Dedifferentiated amniotic fluid mesenchymal stem cell (primary cell): ENCODE measurements at regions not wholly inside any gene's neighbourhood (a gene's known extent, or its start where the extent isn't known, plus 50 kb on each side); places are given as distances from the start of the nearest gene placed in this dataset.

Experiments
- DNase-seq: peaks from one replicate; pipeline ENCODE4 v3.0.0-alpha.2; 2016; ENCODE audit errors: extremely low spot score

DNA sequence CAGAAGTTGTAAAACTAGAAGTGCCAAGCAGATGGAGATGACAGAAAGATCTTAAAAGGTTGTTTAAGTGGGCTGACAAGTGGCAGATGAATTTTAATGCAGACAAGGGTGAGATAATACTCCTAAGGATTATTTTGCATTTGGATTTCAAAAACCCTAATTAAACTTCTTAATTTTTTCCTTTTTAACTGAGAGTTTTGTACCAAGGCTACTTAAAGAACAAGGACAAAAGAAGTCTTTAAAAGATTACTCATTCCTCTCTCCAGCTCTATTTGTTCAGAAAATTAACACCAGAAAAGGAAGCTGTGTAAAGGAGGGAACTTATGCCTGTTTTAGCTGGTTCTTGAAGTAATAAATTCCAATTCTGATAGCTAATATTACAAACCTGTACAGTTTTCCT is 275.4 kb downstream of the ETNK1 start:
- DNase-seq, result no peak

DNA sequence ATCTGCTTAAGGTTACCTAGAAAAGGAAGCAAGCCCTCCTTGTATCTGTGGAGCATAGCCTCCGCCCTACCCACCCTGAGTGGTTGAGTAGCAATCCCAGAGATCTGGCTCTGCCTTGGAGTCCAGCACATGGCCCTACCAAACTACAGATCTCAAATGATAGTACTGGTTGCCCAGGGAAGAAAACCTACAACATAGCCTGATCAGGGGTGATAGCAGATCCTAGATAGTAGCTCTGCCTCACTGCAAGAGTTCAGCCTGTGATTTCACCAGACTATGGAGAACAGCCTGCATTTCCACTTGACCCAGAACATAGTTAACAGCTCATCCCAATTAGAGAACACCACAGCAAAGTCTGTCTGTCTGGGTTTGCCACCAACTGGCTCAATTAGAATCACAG is 279.5 kb downstream of the ETNK1 start:
- no peak for DNase-seq

DNA sequence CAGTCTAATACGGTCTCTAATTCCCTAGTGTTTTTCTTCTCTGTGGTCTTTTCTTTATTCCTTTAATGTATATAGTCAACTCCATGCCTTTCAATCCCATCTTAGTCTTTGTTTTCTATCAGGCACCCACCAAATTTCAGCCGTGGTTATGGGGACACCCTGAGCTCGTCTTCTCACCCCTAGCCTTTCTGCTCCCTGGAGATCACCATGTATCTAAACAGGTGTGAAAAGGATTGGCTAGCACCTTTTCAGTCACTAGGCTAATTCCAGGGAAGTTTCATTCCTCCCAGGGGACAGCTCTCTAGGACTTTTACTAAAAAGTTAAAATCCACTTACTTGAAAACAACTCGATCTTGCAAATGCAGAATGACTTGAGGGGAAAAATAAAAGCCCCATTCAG is 291.3 kb downstream of the ETNK1 start:
- DNase-seq, result no peak

GRCh38 chr12:22916815-22917214 is 291.8 kb downstream of the ETNK1 start:
- DNase-seq, result no peak

GRCh38 chr12:22919883-22920282 is 294.9 kb downstream of the ETNK1 start:
- DNase-seq, result no peak

GRCh38 chr12:22923768-22924167 is 298.8 kb downstream of the ETNK1 start:
- no peak for DNase-seq

- no peak for DNase-seq
Measured at GRCh38 chr12:22924391-22924790, 299.4 kb downstream of the ETNK1 start.

DNA sequence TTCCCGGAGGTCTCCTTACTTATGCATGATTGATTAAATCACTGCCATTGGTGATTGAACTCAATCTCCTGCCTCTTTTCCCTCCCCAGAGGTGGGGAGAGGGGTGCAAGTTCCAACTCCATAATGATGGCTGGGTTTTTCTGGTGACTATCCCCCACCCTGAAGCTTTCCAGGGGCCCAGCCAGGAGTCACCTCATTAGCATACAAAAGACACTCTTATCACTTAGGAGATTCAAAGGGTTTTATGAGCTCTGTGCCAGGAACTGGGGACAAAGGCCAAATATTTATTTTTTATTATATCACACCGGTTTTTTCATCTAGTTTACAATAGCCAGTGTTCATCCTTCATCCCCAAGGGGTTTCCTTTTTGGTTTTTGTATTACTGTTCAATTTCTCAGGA is 300.7 kb downstream of the ETNK1 start:
- DNase-seq, result no peak

DNA sequence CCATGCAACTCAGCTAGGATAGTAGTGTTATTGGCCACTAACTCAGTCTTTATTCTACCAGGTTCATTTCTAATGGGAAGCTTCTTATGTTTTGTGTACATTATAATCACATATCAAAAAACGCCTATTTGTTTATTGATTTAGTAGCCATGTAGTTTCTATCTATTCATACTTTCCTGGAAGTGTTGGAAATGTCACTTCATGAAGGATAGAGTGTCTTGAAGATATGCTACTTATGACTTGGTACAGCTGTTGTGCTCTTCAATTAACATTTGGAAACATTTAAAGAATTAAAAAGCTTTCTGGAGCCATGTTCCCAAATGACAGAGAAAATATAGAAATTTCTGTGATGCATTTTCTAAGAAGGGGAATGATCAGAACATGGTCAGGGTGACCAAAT is 307.5 kb downstream of the ETNK1 start:
- DNase-seq, result no peak

GRCh38 chr12:22935090-22935489 is 310.1 kb downstream of the ETNK1 start:
- no peak for DNase-seq

- no peak for DNase-seq
Measured at GRCh38 chr12:22935501-22935900, 310.5 kb downstream of the ETNK1 start.

DNA sequence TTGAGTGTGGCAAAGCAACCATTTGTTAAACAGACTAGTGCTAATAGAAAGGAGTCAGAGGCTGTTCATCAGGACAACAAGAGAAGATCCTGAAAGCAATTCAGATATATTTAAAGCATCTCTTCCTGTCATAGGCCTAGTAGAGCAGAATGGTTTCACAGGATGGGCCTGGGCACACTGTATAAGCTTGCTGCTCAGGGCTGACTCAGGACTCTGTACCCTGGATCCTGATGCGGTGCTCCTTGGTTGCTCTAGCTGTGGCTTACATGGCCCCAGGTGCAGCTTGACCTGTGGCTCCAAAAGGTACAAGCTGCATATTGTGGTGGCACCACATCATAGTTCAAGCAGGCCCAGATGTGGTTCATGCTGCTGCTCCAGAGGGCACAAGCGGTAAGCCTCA is 313.4 kb downstream of the ETNK1 start:
- DNase-seq, result no peak

DNA sequence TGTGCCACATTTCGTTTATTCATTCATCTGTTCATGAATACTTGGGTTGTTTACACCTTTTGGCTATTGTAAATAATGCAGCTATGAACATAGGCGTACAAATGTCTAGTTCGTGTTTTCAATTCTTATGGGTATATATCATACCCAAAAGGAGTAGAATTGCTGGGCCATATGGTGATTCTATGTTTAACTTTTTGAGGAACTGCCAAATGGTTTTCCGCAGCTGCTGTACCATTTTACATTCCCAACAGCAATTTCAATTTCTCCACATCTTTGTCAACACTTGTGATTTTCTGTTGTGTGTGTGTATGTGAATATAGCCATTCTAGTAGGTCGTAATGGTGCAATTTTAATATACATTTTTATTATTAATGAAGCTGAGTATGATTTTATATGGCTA is 326.2 kb downstream of the ETNK1 start:
- no peak for DNase-seq

DNA sequence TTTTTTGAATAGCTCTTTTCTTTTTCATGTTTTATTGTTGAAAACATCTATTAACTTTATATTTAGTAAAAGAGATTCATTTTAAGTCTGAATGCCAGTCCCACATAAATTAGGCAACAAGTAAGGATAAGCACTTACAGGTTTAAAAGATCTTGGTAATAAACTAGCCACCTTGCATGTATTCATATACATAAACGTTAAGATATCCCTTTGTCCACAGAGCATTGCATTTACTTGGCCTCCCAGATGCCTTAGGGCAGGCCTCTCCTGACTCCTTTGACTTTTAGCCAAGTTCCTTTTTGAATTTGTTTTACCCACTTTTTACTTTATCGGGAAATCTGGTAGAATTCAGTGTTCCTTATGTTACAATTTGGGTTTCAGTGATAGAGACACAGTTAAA is 331.7 kb downstream of the ETNK1 start:
- DNase-seq, result no peak

DNA sequence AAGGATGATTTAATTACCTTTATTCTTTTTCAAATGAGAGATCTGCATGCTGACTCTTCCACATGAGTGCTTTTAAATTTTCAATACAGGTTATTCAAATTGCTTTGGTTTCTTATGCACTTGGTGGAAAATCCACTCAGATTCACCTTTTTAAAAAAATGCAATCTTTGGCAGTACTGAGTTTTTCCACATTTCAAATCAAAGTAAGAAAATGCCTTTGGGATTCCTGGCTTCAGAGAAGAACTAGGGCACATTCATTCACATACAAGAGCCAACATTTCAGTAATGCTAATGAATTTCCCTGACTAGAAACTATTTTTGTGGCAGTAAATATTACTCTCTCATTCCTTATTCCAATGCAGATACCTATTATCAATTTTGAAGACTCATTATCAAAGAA is 342.2 kb downstream of the ETNK1 start:
- DNase-seq, result no peak

DNA sequence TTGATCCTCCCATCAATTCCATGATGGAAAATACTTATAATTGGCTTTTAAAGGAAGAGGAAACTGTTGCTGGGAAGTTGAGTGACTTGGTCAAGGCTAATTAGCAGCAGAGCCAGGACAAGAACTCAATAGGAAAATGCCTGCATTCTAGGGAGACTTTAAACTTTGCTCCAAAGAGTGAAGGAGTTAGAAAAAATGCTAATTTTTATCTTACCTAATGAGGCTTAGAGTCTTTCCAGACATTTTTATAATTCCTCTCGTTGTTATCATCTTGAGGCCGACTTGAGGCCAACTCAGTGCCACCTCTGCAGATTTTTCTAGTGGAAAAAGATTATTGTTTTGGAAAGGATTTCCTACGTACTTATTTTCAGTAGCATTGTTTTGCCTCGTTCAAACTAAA is 344.6 kb downstream of the ETNK1 start:
- no peak for DNase-seq

GRCh38 chr12:22971247-22971646 is 346.3 kb downstream of the ETNK1 start:
- DNase-seq, result no peak

- no peak for DNase-seq
Measured at GRCh38 chr12:22971701-22972191, 346.8 kb downstream of the ETNK1 start.

DNA sequence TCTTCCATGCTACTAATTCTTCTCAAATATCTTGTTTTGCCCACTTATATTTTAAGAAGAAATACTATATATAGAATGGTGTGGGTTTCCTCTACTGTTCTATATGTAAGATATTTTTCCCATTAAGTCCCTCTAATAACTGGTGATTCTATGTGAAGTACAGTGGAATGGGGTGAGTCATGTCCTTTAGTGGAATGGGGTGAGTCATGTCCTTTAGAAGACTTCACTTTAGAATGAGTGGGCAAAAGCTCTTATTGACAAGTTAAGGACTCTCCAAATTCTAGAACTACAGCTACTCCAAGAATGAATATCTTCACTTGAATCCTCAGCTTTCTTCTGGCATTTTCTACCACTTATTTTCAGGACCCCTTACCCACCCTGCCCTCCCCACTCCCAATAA is 349.9 kb downstream of the ETNK1 start:
- no peak for DNase-seq

DNA sequence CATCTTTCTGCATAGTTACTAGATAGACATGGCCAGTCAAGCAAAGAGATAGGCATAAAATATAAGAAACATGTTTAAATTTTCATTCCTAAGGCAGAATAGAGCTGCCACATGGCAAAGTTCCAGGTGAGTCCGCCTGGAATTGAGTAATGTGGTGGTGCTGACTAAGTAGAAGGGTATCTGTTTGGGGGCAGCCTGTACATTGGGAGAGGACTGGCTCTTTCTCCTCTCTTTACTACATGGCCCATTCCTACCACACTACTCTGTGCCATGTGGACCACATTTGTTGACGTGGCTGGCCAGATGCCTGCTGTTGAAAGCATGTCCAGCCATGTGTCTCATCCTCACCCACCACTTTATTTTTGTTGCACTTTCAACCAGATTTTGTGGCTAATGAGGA is 354.0 kb downstream of the ETNK1 start:
- DNase-seq, result peak; percentile 20

GRCh38 chr12:22979854-22980469 is 355.0 kb downstream of the ETNK1 start:
- DNase-seq, result no peak

DNA sequence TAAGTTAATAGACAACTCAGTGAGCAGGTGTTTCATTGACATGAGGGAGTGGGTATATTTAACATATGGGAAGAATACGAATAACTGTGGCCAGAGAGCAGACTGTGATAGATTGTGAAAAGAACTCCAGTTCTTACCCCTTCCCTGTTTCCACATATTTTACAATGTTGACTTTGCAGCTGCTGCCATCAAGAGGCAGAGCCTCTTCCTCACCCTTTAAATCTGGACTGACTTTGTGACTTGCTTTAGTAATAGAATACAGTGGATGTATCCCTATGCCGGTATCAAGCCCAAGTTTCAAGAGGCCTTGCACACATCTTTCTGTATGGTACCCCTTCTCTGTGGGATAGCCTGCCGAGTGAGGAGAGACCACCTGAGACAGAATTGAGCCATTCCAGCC is 356.7 kb downstream of the ETNK1 start:
- no peak for DNase-seq

DNA sequence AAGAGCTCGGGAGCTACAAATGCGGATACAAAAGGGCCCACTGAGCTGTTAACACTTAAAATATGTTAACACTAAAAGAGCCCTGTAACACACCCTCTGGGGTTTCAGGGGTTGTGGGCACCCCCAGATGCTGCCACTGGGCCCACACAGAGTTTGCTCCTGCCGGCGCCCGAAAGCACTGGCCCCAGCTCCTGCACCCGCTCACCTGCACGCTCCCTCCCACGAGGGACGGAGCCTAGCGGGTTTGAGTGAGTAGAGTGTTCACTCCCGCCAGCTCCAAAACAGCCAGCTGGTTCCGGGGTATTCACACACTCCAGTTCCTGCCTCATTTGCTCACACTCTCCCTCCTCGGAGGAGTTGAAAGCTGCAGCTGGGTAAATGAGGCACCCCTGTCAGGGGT is 357.7 kb downstream of the ETNK1 start:
- no peak for DNase-seq

DNA sequence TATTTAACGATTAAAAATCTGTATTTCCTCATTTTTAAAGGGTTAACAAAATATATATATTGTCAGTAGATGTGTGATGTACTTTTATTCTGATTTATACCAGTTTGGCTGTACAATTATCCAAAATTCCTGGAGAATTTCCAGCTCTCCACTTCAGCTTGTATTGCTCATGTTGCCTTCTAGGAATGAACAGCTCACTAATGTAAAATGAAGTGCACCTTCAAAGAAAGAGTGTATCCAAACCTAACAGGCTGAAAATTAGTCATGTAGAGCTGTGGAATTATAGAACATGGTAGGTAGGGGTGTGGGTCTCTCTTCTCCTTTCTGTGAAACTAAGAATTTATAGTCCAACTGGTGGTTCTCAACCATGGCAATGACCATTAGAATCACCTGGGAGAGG is 362.0 kb downstream of the ETNK1 start:
- DNase-seq, result no peak
